ENCODE measurements at regions not wholly inside any gene's neighbourhood (a gene's known extent, or its start where the extent isn't known, plus 50 kb on each side); places are given as distances from the start of the nearest gene placed in this dataset.

GRCh38 chr6:137705160-137706082 lies 161.6 kb upstream of the TNFAIP3 start:
- Histone ChIP-seq H3K27ac (ENCODE audit: low read length) (no peak overlapping the region), H3K4me1 (ENCODE audit: control insufficient read depth, insufficient read depth, low read length) (peaks cover 10% of the 10 kb centered on the region; the same call in 1 of the 2 replicates), H3K4me3 (ENCODE audit: low read depth in 2 of 2, low read length in 2 of 2) (no peak overlapping the region), H3K27me3 (ENCODE audit: control insufficient read depth, insufficient read depth, low read length) (no peaks in the 10 kb centered on the region), H3K36me3 (ENCODE audit: control insufficient read depth, insufficient read depth, low read length) (no peaks in the 10 kb centered on the region), H3K9me3 (ENCODE audit: control insufficient read depth, insufficient read depth, low read depth, low read length) (no peaks in the 10 kb centered on the region)
- CTCF ChIA-PET = no interaction called here
- no TSS peak for BruUV-seq (replicated peaks)
- TF ChIP-seq, protein P1, sequence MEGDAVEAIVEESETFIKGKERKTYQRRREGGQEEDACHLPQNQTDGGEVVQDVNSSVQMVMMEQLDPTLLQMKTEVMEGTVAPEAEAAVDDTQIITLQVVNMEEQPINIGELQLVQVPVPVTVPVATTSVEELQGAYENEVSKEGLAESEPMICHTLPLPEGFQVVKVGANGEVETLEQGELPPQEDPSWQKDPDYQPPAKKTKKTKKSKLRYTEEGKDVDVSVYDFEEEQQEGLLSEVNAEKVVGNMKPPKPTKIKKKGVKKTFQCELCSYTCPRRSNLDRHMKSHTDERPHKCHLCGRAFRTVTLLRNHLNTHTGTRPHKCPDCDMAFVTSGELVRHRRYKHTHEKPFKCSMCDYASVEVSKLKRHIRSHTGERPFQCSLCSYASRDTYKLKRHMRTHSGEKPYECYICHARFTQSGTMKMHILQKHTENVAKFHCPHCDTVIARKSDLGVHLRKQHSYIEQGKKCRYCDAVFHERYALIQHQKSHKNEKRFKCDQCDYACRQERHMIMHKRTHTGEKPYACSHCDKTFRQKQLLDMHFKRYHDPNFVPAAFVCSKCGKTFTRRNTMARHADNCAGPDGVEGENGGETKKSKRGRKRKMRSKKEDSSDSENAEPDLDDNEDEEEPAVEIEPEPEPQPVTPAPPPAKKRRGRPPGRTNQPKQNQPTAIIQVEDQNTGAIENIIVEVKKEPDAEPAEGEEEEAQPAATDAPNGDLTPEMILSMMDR (IDR thresholded peaks at IDR 0.05) = peak; percentile 80
- TF ChIP-seq, protein P2, sequence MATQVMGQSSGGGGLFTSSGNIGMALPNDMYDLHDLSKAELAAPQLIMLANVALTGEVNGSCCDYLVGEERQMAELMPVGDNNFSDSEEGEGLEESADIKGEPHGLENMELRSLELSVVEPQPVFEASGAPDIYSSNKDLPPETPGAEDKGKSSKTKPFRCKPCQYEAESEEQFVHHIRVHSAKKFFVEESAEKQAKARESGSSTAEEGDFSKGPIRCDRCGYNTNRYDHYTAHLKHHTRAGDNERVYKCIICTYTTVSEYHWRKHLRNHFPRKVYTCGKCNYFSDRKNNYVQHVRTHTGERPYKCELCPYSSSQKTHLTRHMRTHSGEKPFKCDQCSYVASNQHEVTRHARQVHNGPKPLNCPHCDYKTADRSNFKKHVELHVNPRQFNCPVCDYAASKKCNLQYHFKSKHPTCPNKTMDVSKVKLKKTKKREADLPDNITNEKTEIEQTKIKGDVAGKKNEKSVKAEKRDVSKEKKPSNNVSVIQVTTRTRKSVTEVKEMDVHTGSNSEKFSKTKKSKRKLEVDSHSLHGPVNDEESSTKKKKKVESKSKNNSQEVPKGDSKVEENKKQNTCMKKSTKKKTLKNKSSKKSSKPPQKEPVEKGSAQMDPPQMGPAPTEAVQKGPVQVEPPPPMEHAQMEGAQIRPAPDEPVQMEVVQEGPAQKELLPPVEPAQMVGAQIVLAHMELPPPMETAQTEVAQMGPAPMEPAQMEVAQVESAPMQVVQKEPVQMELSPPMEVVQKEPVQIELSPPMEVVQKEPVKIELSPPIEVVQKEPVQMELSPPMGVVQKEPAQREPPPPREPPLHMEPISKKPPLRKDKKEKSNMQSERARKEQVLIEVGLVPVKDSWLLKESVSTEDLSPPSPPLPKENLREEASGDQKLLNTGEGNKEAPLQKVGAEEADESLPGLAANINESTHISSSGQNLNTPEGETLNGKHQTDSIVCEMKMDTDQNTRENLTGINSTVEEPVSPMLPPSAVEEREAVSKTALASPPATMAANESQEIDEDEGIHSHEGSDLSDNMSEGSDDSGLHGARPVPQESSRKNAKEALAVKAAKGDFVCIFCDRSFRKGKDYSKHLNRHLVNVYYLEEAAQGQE (IDR thresholded peaks at IDR 0.05; ENCODE audit: insufficient read depth in 1 of 2, low read depth in 2 of 2, low read length in 1 of 2) = no peak
- TF ChIP-seq SIN3A (IDR thresholded peaks at IDR 0.05; ENCODE audit: borderline replicate concordance, insufficient read depth, low read depth, low read length) (no peak), TCF7L2 (IDR thresholded peaks at IDR 0.05; ENCODE audit: low read depth, low read length) (peak; percentile 40; the same call in 1 of the 2 replicates)
- peak; percentile 78 for ATAC-seq
- in situ Hi-C loops (cut with HindIII; ENCODE audit: low pct_unique_long_range_greater_than_20kb, low sequenced_read_pairs) (no loop called here), intact Hi-C loops (cut with micrococcal nuclease; ENCODE audit: unreplicated experiment) (loop anchor here (2.0 to 10.0 kb wide), 3 partner anchors 239 to 402 kb away; partner anchors contain the start of gene PERP)
- DNase-seq (ENCODE audit: low read depth, low spot score) = peak; percentile 36
- POLR2A ChIA-PET = no interaction called here

GRCh38 chr6:137706083-137706750 lies 160.8 kb upstream of the TNFAIP3 start:
- in situ Hi-C loops (cut with HindIII; ENCODE audit: low pct_unique_long_range_greater_than_20kb, low sequenced_read_pairs) = no loop called here
- CTCF ChIA-PET = no interaction called here
- intact Hi-C loops (cut with micrococcal nuclease; ENCODE audit: unreplicated experiment) = loop anchor here (2.0 to 10.0 kb wide), 3 partner anchors 239 to 401 kb away; partner anchors contain the start of gene PERP

More at GRCh38 chr6:137706083-137706750, 160.8 kb upstream of the TNFAIP3 start:
- Histone ChIP-seq H3K4me3 (ENCODE audit: low read depth in 2 of 2, low read length in 2 of 2) (no peak overlapping the region), H3K36me3 (ENCODE audit: control insufficient read depth, insufficient read depth, low read length) (no peaks in the 10 kb centered on the region), H3K27me3 (ENCODE audit: control insufficient read depth, insufficient read depth, low read length) (no peaks in the 10 kb centered on the region), H3K4me1 (ENCODE audit: control insufficient read depth, insufficient read depth, low read length) (peaks cover 10% of the 10 kb centered on the region; the same call in 1 of the 2 replicates), H3K9me3 (ENCODE audit: control insufficient read depth, insufficient read depth, low read depth, low read length) (no peaks in the 10 kb centered on the region), H3K27ac (ENCODE audit: low read length) (no peak overlapping the region)
- POLR2A ChIA-PET = no interaction called here
- no peak for ATAC-seq
- no peak for DNase-seq (ENCODE audit: low read depth, low spot score)
- TF ChIP-seq, protein P1 (IDR thresholded peaks at IDR 0.05) = no peak
- TF ChIP-seq TCF7L2 (IDR thresholded peaks at IDR 0.05; ENCODE audit: low read depth, low read length) (no peak), SIN3A (IDR thresholded peaks at IDR 0.05; ENCODE audit: borderline replicate concordance, insufficient read depth, low read depth, low read length) (no peak), POLR2AphosphoS5 (IDR thresholded peaks at IDR 0.05; ENCODE audit: low read depth, low read length) (no peak)
- TF ChIP-seq, protein P2 (IDR thresholded peaks at IDR 0.05; ENCODE audit: insufficient read depth in 1 of 2, low read depth in 2 of 2, low read length in 1 of 2) = no peak
- no TSS peak for BruUV-seq (replicated peaks)

Data from Panc1 (cell line).